ENCODE measurements at regions not wholly inside any gene's neighbourhood (a gene's known extent, or its start where the extent isn't known, plus 50 kb on each side); places are given as distances from the start of the nearest gene placed in this dataset.

GRCh38 chr5:62934319-62934718, 355.7 kb downstream of the LRRC70 start:
- TF ChIP-seq, protein P1, sequence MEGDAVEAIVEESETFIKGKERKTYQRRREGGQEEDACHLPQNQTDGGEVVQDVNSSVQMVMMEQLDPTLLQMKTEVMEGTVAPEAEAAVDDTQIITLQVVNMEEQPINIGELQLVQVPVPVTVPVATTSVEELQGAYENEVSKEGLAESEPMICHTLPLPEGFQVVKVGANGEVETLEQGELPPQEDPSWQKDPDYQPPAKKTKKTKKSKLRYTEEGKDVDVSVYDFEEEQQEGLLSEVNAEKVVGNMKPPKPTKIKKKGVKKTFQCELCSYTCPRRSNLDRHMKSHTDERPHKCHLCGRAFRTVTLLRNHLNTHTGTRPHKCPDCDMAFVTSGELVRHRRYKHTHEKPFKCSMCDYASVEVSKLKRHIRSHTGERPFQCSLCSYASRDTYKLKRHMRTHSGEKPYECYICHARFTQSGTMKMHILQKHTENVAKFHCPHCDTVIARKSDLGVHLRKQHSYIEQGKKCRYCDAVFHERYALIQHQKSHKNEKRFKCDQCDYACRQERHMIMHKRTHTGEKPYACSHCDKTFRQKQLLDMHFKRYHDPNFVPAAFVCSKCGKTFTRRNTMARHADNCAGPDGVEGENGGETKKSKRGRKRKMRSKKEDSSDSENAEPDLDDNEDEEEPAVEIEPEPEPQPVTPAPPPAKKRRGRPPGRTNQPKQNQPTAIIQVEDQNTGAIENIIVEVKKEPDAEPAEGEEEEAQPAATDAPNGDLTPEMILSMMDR (IDR thresholded peaks at IDR 0.05; ENCODE audit: poor library complexity, severe bottlenecking) = no peak
- no peak for TF ChIP-seq REST (IDR thresholded peaks at IDR 0.05; ENCODE audit: borderline replicate concordance)
